GM12878 (cell line): ENCODE measurements at regions not wholly inside any gene's neighbourhood (a gene's known extent, or its start where the extent isn't known, plus 50 kb on each side); places are given as distances from the start of the nearest gene placed in this dataset.

Source experiments
- ATAC-seq: fragments of 200-7000 bp; cut with Tn5 transposase; 3 replicates; pipeline ENCODE4 v1.9.1; 2020; ENCODE audit warnings: mild to moderate bottlenecking, moderate library complexity
- BruUV-seq: library from RNA; stranded (reverse); fragments of 400-500 nt; replicated peaks from 2 replicates; lab custom pipeline; 2021; lab: Mats Ljungman, UMichigan
- CTCF ChIA-PET: fragments of 300-600 bp; sonication (Branson Sonifier 250); formaldehyde crosslinking; extraction: SDS; loops from one replicate; lab custom pipeline; 2021; ENCODE audit warnings: inconsistent platforms; lab: Yijun Ruan, JAX
- POLR2A ChIA-PET: fragments of 350-600 bp; formaldehyde crosslinking; extraction: SDS; loops from one replicate; lab custom pipeline; 2021; ENCODE audit warnings: inconsistent platforms; lab: Charles Lee
- RAD21 ChIA-PET: fragments of 300-600 bp; sonication (Branson Sonifier 250); formaldehyde crosslinking; loops from one replicate; lab custom pipeline; 2023; ENCODE audit warnings: antibody characterized with exemption; ENCODE audit not compliant: unreplicated experiment; lab: Charles Lee
- SMC1A ChIA-PET: fragments of 300-600 bp; sonication (Branson Sonifier 250); formaldehyde crosslinking; loops from one replicate; lab custom pipeline; 2023; ENCODE audit not compliant: unreplicated experiment, uncharacterized antibody; lab: Charles Lee
- DNase-seq: peaks from one replicate; pipeline ENCODE4 v3.0.0-alpha.2; 2011; ENCODE audit warnings: low read depth, low spot score
- FAIRE-seq: peaks from 3 replicates; lab custom pipeline; 2011; peaks lifted over from hg19 to GRCh38; lab: Jason Lieb, UNC
- H2AFZ ChIP-seq: 2 replicates; pipeline ENCODE4 v1.6.0; 2011; ENCODE audit warnings: low read depth, low read length, control low read depth; ENCODE audit not compliant: control insufficient read depth
- H3K27ac ChIP-seq: 2 replicates; pipeline ENCODE4 v1.5.1; 2011; ENCODE audit warnings: control low read depth; ENCODE audit not compliant: control insufficient read depth, insufficient read depth
- H3K27me3 ChIP-seq, 2 experiments: replicated peaks in 1 of 2; 2 replicates each; pipeline versions ENCODE4 v1.6.0 to v1.6.1; 2011; ENCODE audit warnings: low read length in 1 of 2; ENCODE audit not compliant: control insufficient read depth in 2 of 2, insufficient read depth in 2 of 2
- H3K36me3 ChIP-seq, 2 experiments: 2 replicates each; pipeline ENCODE4 v1.5.1; 2011; ENCODE audit warnings: low read length in 1 of 2; ENCODE audit not compliant: control insufficient read depth in 2 of 2, insufficient read depth in 2 of 2
- H3K4me1 ChIP-seq: 2 replicates; pipeline ENCODE4 v1.6.1; 2011; ENCODE audit warnings: mild to moderate bottlenecking, low read length, moderate library complexity, mixed read lengths; ENCODE audit not compliant: control insufficient read depth, insufficient read depth
- H3K4me2 ChIP-seq: 2 replicates; pipeline ENCODE4 v1.6.0; 2011; ENCODE audit warnings: control low read depth; ENCODE audit not compliant: control insufficient read depth, insufficient read depth
- H3K4me3 ChIP-seq: fragments of 200-600 bp; sonication (generic); 2 replicates; pipeline ENCODE4 v1.5.1; 2016
- H3K79me2 ChIP-seq: 2 replicates; pipeline ENCODE4 v1.6.0; 2011; ENCODE audit warnings: low read length; ENCODE audit not compliant: control insufficient read depth, insufficient read depth
- H3K9ac ChIP-seq: 2 replicates; pipeline ENCODE4 v1.8.0; 2011; ENCODE audit warnings: low read length, control low read depth, mixed read lengths; ENCODE audit not compliant: control insufficient read depth, insufficient read depth
- H3K9me3 ChIP-seq: replicated peaks from 3 replicates; pipeline ENCODE4 v1.5.1; 2011; ENCODE audit warnings: mild to moderate bottlenecking, low read length; ENCODE audit not compliant: control insufficient read depth, insufficient read depth
- H4K20me1 ChIP-seq: 2 replicates; pipeline ENCODE4 v1.6.0; 2011; ENCODE audit not compliant: control insufficient read depth, insufficient read depth
- ATF7 ChIP-seq: fragments of 450-650 bp; IDR thresholded peaks from 2 replicates; pipeline ENCODE4 v1.6.1; 2016; ENCODE audit warnings: low read depth, mild to moderate bottlenecking
- CBX5 ChIP-seq: sonication (generic); IDR thresholded peaks from 2 replicates; pipeline ENCODE4 v1.6.1; 2016; ENCODE audit warnings: low read depth, moderate library complexity, mild to moderate bottlenecking, inconsistent platforms
- DPF2 ChIP-seq: fragments of 450-650 bp; IDR thresholded peaks from 2 replicates; pipeline ENCODE4 v1.6.1; 2017; ENCODE audit warnings: mild to moderate bottlenecking
- EGR1 ChIP-seq, 2 experiments: IDR thresholded peaks; 1 replicate in 1 of 2; 2 replicates in 1 of 2; pipeline ENCODE4 v1.6.1; 2011 to 2012; ENCODE audit warnings: low read depth in 2 of 2, low read length in 2 of 2, borderline replicate concordance in 1 of 2, mild to moderate bottlenecking in 1 of 2, moderate library complexity in 1 of 2
- FOXK2 ChIP-seq: fragments of 450-650 bp; IDR thresholded peaks from 2 replicates; pipeline ENCODE4 v1.6.1; 2017; ENCODE audit warnings: mild to moderate bottlenecking, moderate library complexity
- HDGF ChIP-seq: fragments of 450-650 bp; IDR thresholded peaks from 2 replicates; pipeline ENCODE4 v1.6.1; 2016; ENCODE audit warnings: antibody characterized with exemption
- KDM1A ChIP-seq: fragments of 200-600 bp; sonication (generic); IDR thresholded peaks from 2 replicates; pipeline ENCODE4 v1.6.1; 2016; ENCODE audit warnings: borderline replicate concordance
- NBN ChIP-seq: fragments of 450-650 bp; IDR thresholded peaks from 2 replicates; pipeline ENCODE4 v1.6.1; 2016
- NFXL1 ChIP-seq: fragments of 450-650 bp; IDR thresholded peaks from 2 replicates; pipeline ENCODE4 v1.6.1; 2017; ENCODE audit warnings: antibody characterized with exemption, mild to moderate bottlenecking, borderline replicate concordance
- POLR2A ChIP-seq: IDR thresholded peaks from 2 replicates; pipeline ENCODE4 v1.6.1; 2011; ENCODE audit warnings: low read depth, mild to moderate bottlenecking, low read length
- RB1 ChIP-seq: fragments of 450-650 bp; formaldehyde crosslinking; IDR thresholded peaks from 2 replicates; pipeline ENCODE4 v1.6.1; 2017; ENCODE audit warnings: mild to moderate bottlenecking, borderline replicate concordance
- SUPT20H ChIP-seq: IDR thresholded peaks from 2 replicates; pipeline ENCODE4 v1.6.1; 2011; ENCODE audit warnings: low read depth, mild to moderate bottlenecking, low read length, moderate library complexity, borderline replicate concordance; ENCODE audit not compliant: control insufficient read depth
- ZNF622 ChIP-seq: fragments of 450-650 bp; IDR thresholded peaks from 2 replicates; pipeline ENCODE4 v1.6.1; 2017; ENCODE audit warnings: mild to moderate bottlenecking, inconsistent platforms
- WGBS: methylation state at CpG from one replicate; pipeline ENCODE4 v1.1.6; 2016; ENCODE audit warnings: low lambda C conversion rate; ENCODE audit not compliant: insufficient replicate concordance, insufficient coverage; ENCODE audit errors: missing lambda C conversion rate; 5-methylcytosine and 5-hydroxymethylcytosine counted together
- in situ Hi-C: fragments of 300-500 bp; cut with MboI; formaldehyde crosslinking; loops from 9 replicates; pipeline ENCODE4 v1.14.3; 2018; ENCODE audit warnings: mixed read lengths
- intact Hi-C: fragments of 100-400 bp; cut with micrococcal nuclease; formaldehyde crosslinking; loops from one replicate; pipeline ENCODE4 v1.14.2; 2022; ENCODE audit not compliant: unreplicated experiment
- TF ChIP-seq, protein P1 (sequence below): fragments of 450-650 bp; IDR thresholded peaks from 2 replicates; pipeline ENCODE4 v1.6.1; 2018; ENCODE audit warnings: mild to moderate bottlenecking, low read depth, moderate library complexity; ENCODE audit not compliant: partially characterized antibody

DNA sequence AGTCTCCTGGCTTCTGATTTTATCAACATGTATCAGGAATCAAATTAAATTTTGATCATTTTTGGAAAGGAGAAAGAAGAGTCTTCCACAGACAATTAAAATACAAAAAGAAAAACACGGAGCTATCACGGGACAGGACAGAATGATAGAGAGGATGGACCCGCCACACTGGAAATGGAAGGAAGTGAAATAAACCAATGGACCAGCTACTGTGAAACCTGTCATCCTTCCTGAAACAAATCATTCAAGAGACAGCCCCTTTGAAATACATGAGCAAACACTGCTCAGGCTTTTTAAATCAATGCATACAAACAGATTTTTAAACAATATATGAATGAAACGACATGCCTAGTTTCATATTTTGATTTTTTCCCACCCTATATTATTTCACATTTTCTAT, 339.4 kb downstream of the ACTL7B start (continued):
- TF ChIP-seq HDGF: no peak
- TF ChIP-seq NFXL1: no peak
- no peak for TF ChIP-seq FOXK2
- no peak for TF ChIP-seq KDM1A

DNA sequence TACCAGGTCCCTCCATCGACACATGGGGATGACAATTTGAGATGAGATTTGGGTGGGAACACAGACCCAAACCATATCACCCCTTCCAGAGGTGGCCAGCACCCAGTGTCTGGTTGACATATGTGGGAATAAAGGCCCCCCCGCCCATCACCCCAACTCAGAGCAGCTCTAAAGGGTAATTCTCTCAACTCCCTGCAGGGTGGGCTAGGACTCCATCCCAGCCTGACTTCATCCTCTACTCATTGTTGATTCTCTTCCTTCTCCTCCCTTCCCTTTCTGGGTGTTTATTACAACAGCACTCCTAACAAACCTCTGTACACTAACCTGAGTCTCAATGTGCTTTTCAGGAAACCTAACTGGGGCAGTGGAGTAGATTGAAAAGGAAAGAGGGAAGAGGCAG, 339.9 kb downstream of the ACTL7B start:
- RAD21 ChIA-PET: no interaction called here
- in situ Hi-C loops: no loop called here
- Histone ChIP-seq H3K27ac (no peak overlapping the region), H4K20me1 (no peaks in the 10 kb centered on the region), H3K9me3 (no peaks in the 10 kb centered on the region), H3K79me2 (no peaks in the 10 kb centered on the region), H3K36me3 (no peaks in the 10 kb centered on the region), H3K4me1 (no peaks in the 10 kb centered on the region), H2AFZ (no peak overlapping the region), H3K4me3 (no peak overlapping the region), H3K9ac (no peak overlapping the region), H3K4me2 (no peak overlapping the region), H3K27me3 (no peaks in the 10 kb centered on the region)
- WGBS: 10% methylated on average over 2 of the region's 2 CpGs
- CTCF ChIA-PET: no interaction called here
- SMC1A ChIA-PET: no interaction called here
- BruUV-seq: no TSS peak
- POLR2A ChIA-PET: no interaction called here
- ATAC-seq (no peak), FAIRE-seq (no peak), DNase-seq (no peak)
- TF ChIP-seq ZNF622 (no peak), EGR1 (IDR thresholded peaks at IDR 0.05; ENCODE audit: borderline replicate concordance in 1 of 2, low read depth in 2 of 2, low read length in 2 of 2) (no peak), POLR2A (no peak), ATF7 (no peak), RB1 (no peak), DPF2 (no peak), NBN (no peak), CBX5 (no peak), SUPT20H (no peak)
- TF ChIP-seq, protein P1, sequence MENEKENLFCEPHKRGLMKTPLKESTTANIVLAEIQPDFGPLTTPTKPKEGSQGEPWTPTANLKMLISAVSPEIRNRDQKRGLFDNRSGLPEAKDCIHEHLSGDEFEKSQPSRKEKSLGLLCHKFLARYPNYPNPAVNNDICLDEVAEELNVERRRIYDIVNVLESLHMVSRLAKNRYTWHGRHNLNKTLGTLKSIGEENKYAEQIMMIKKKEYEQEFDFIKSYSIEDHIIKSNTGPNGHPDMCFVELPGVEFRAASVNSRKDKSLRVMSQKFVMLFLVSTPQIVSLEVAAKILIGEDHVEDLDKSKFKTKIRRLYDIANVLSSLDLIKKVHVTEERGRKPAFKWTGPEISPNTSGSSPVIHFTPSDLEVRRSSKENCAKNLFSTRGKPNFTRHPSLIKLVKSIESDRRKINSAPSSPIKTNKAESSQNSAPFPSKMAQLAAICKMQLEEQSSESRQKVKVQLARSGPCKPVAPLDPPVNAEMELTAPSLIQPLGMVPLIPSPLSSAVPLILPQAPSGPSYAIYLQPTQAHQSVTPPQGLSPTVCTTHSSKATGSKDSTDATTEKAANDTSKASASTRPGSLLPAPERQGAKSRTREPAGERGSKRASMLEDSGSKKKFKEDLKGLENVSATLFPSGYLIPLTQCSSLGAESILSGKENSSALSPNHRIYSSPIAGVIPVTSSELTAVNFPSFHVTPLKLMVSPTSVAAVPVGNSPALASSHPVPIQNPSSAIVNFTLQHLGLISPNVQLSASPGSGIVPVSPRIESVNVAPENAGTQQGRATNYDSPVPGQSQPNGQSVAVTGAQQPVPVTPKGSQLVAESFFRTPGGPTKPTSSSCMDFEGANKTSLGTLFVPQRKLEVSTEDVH: no peak
- intact Hi-C loops: no loop called here
